HCT116 (cell line): ENCODE measurements at regions not wholly inside any gene's neighbourhood (a gene's known extent, or its start where the extent isn't known, plus 50 kb on each side); places are given as distances from the start of the nearest gene placed in this dataset.

Experiments
- ATAC-seq: fragments of 200-7000 bp; cut with Tn5 transposase; 2 replicates; pipeline ENCODE4 v1.9.1; 2020; ENCODE audit warnings: mild to moderate bottlenecking, moderate library complexity
- BruUV-seq: library from RNA; stranded (reverse); fragments of 400-500 nt; replicated peaks from 2 replicates; lab custom pipeline; 2021; lab: Mats Ljungman, UMichigan
- CTCF ChIA-PET: fragments of 300-600 bp; sonication (Branson Sonifier 250); formaldehyde crosslinking; loops from one replicate; lab custom pipeline; 2021; ENCODE audit warnings: antibody characterized with exemption; lab: Charles Lee
- POLR2A ChIA-PET: fragments of 300-600, 350-600 bp; sonication (Branson Sonifier 250); formaldehyde crosslinking; loops from one replicate; lab custom pipeline; 2021; ENCODE audit warnings: antibody characterized with exemption; lab: Charles Lee
- RAD21 ChIA-PET, 2 experiments: fragments of 300-600 bp; sonication (Branson Sonifier 250); formaldehyde crosslinking; loops; one replicate each; lab custom pipeline; 2023; ENCODE audit warnings: low total read pairs in 2 of 2; ENCODE audit not compliant: uncharacterized antibody in 2 of 2, unreplicated experiment in 2 of 2, low non-redundant PET in 1 of 2; lab: Charles Lee
- DNase-seq: peaks from one replicate; pipeline ENCODE4 v3.0.0-alpha.2; 2010; ENCODE audit warnings: low read depth, low spot score
- H2AFZ ChIP-seq: fragments of 200-600 bp; shearing (Covaris generic), sonication (generic); 2 replicates; pipeline ENCODE4 v1.6.1; 2017; ENCODE audit warnings: low read depth, mixed run types, mixed read lengths, antibody characterized with exemption, low read length; ENCODE audit not compliant: poor library complexity, severe bottlenecking
- H3K27ac ChIP-seq: 2 replicates; pipeline ENCODE4 v1.5.1; 2012; ENCODE audit warnings: low read depth, low read length
- H3K27me3 ChIP-seq: fragments of 200-600 bp; sonication (generic); 2 replicates; pipeline ENCODE4 v1.6.1; 2016; ENCODE audit warnings: mixed run types, low read length, mixed read lengths; ENCODE audit not compliant: insufficient read depth
- H3K36me3 ChIP-seq, 2 experiments: fragments of 200-500 bp in 1 of 2; fragments of 200-600 bp in 1 of 2; sonication (Bioruptor generic) in 1 of 2; sonication (generic) in 1 of 2; 2 replicates each; pipeline versions ENCODE4 v1.5.1 to v1.6.1; 2014 to 2016; ENCODE audit warnings: low read length in 2 of 2, inconsistent platforms in 1 of 2, mixed read lengths in 1 of 2, mixed run types in 1 of 2; ENCODE audit not compliant: insufficient read depth in 2 of 2, control insufficient read depth in 1 of 2
- H3K4me1 ChIP-seq, 2 experiments: fragments of 200-600 bp in 1 of 2; sonication (generic) in 1 of 2; 2 replicates each; pipeline versions ENCODE4 v1.5.1 to v1.6.1; 2012 to 2017; ENCODE audit warnings: low read length in 2 of 2, inconsistent platforms in 1 of 2, mild to moderate bottlenecking in 1 of 2, mixed read lengths in 1 of 2, mixed run types in 1 of 2, moderate library complexity in 1 of 2; ENCODE audit not compliant: insufficient read depth in 2 of 2, control insufficient read depth in 1 of 2
- H3K4me2 ChIP-seq: fragments of 200-600 bp; sonication (generic); 2 replicates; pipeline ENCODE4 v1.6.1; 2017; ENCODE audit warnings: mixed run types, low read length, mixed read lengths
- H3K4me3 ChIP-seq, 2 experiments: fragments of 200-600 bp in 1 of 2; sonication (generic) in 1 of 2; replicated peaks in 1 of 2; 2 replicates each; pipeline ENCODE4 v1.5.1; 2011 to 2016; ENCODE audit warnings: low read length in 2 of 2, control low read depth in 1 of 2, low read depth in 1 of 2, mild to moderate bottlenecking in 1 of 2, mixed read lengths in 1 of 2, mixed run types in 1 of 2
- H3K79me2 ChIP-seq: fragments of 200-600 bp; sonication (generic); 2 replicates; pipeline ENCODE4 v1.6.1; 2017; ENCODE audit warnings: mild to moderate bottlenecking, mixed run types, low read length, moderate library complexity, mixed read lengths; ENCODE audit not compliant: insufficient read depth
- H3K9ac ChIP-seq: fragments of 200-600 bp; sonication (generic); 2 replicates; pipeline ENCODE4 v1.6.1; 2016; ENCODE audit warnings: low read length, mixed read lengths
- H3K9me2 ChIP-seq: fragments of 200-600 bp; sonication (generic), shearing (Covaris generic); 2 replicates; pipeline ENCODE4 v1.6.1; 2017; ENCODE audit warnings: mixed run types, mild to moderate bottlenecking, moderate library complexity; ENCODE audit not compliant: insufficient read depth
- H3K9me3 ChIP-seq, 2 experiments: fragments of 200-500 bp in 1 of 2; fragments of 200-600 bp in 1 of 2; sonication (Bioruptor generic) in 1 of 2; sonication (generic) in 1 of 2; 2 replicates each; pipeline ENCODE4 v1.6.1; 2014 to 2017; ENCODE audit warnings: low read length in 2 of 2, mixed read lengths in 2 of 2, inconsistent platforms in 1 of 2, low read depth in 1 of 2, mild to moderate bottlenecking in 1 of 2, mixed run types in 1 of 2, moderate library complexity in 1 of 2; ENCODE audit not compliant: control insufficient read depth in 1 of 2, insufficient read depth in 1 of 2
- H4K20me1 ChIP-seq: fragments of 200-600 bp; sonication (generic), shearing (Covaris generic); 2 replicates; pipeline ENCODE4 v1.6.1; 2017; ENCODE audit warnings: mixed run types, mild to moderate bottlenecking, moderate library complexity; ENCODE audit not compliant: insufficient read depth
- CBX3 ChIP-seq: IDR thresholded peaks from 2 replicates; pipeline ENCODE4 v1.6.1; 2012; ENCODE audit warnings: low read depth
- CEBPB ChIP-seq: IDR thresholded peaks from 2 replicates; pipeline ENCODE4 v1.6.1; 2012; ENCODE audit warnings: low read depth
- ELF1 ChIP-seq: IDR thresholded peaks from 2 replicates; pipeline ENCODE4 v1.6.1; 2012; ENCODE audit warnings: low read depth, borderline replicate concordance
- EZH2 ChIP-seq: fragments of 200-600 bp; sonication (generic); IDR thresholded peaks from 2 replicates; pipeline ENCODE4 v1.6.1; 2017; ENCODE audit warnings: antibody characterized with exemption, mixed run types
- EZH2phosphoT487 ChIP-seq: fragments of 200-600 bp; IDR thresholded peaks from 2 replicates; pipeline ENCODE4 v1.6.1; 2018; ENCODE audit warnings: antibody characterized with exemption, borderline replicate concordance
- FOSL1 ChIP-seq: IDR thresholded peaks from 2 replicates; pipeline ENCODE4 v1.6.1; 2012; ENCODE audit warnings: low read depth
- JUND ChIP-seq: IDR thresholded peaks from 2 replicates; pipeline ENCODE4 v1.6.1; 2012
- POLR2A ChIP-seq: IDR thresholded peaks from 2 replicates; pipeline ENCODE4 v1.7.0; 2011; ENCODE audit warnings: borderline replicate concordance; ENCODE audit not compliant: insufficient read depth, insufficient read length; ENCODE audit errors: extremely low read depth
- POLR2AphosphoS5 ChIP-seq: IDR thresholded peaks from 2 replicates; pipeline ENCODE4 v1.6.1; 2011; ENCODE audit warnings: mild to moderate bottlenecking, low read depth, low read length, moderate library complexity
- RAD21 ChIP-seq: IDR thresholded peaks from 2 replicates; pipeline ENCODE4 v1.6.1; 2012; ENCODE audit warnings: low read depth, mild to moderate bottlenecking
- REST ChIP-seq: IDR thresholded peaks from 2 replicates; pipeline ENCODE4 v1.6.1; 2012; ENCODE audit warnings: low read depth
- SP1 ChIP-seq: IDR thresholded peaks from 2 replicates; pipeline ENCODE4 v1.6.1; 2012; ENCODE audit warnings: low read depth
- SRF ChIP-seq: IDR thresholded peaks from 2 replicates; pipeline ENCODE4 v1.6.1; 2012; ENCODE audit warnings: low read depth
- TCF7L2 ChIP-seq: IDR thresholded peaks from 2 replicates; pipeline ENCODE4 v1.7.0; 2011; ENCODE audit warnings: borderline replicate concordance, inconsistent platforms; ENCODE audit not compliant: insufficient read depth, insufficient read length; ENCODE audit errors: extremely low read depth
- YY1 ChIP-seq: IDR thresholded peaks from 2 replicates; pipeline ENCODE4 v1.6.1; 2011; ENCODE audit warnings: low read length, low read depth, moderate library complexity, mild to moderate bottlenecking; ENCODE audit not compliant: insufficient replicate concordance; ENCODE audit errors: extremely low read depth
- ZNF274 ChIP-seq: fragments of 200-500 bp; sonication (Bioruptor generic); IDR thresholded peaks from 2 replicates; pipeline ENCODE4 v1.6.1; 2014; ENCODE audit warnings: mild to moderate bottlenecking, low read depth, low read length, inconsistent platforms
- intact Hi-C: fragments of 100-400 bp; cut with micrococcal nuclease; formaldehyde crosslinking; loops from 2 replicates; pipeline ENCODE4 v1.10.0; 2022
- TF ChIP-seq, protein P1 (sequence below): IDR thresholded peaks from 2 replicates; pipeline ENCODE4 v1.6.1; 2012
- TF ChIP-seq, protein P2 (sequence below): IDR thresholded peaks from 2 replicates; pipeline ENCODE4 v1.6.1; 2012

DNA sequence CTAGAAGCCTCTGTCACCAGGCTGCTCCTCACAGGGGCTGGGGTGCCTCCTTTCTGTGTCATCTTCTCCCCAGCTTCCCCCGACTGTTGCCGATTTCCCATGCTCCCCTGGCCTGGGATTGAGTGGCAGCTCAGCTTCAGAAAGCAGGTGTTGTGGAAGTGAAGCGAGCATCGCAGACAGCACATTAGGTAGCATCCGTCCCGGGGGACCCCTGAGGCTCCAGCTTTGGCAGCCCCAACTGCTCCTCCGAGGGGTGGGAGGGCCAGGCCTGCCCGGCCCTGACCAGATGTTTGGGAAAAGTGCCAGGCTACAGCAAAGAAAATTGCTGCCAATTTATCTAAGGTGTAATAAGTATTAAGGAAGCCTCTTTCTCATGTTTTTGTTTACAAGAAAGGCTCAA is 1045.6 kb downstream of the BCL11B start:
- no peaks in the 10 kb centered on the region for H3K79me2 ChIP-seq
- CTCF ChIA-PET: no interaction called here
- no peaks in the 10 kb centered on the region for H3K4me1 ChIP-seq
- H3K4me2 ChIP-seq: no peak overlapping the region
- H3K4me3 ChIP-seq: no peak overlapping the region
- H2AFZ ChIP-seq: no peak overlapping the region
- POLR2A ChIA-PET: no interaction called here
- BruUV-seq: no TSS peak
- no peaks in the 10 kb centered on the region for H4K20me1 ChIP-seq
- DNase-seq (no peak), ATAC-seq (no peak)
- no peaks in the 10 kb centered on the region for H3K27me3 ChIP-seq
- no peak overlapping the region for H3K9ac ChIP-seq
- peaks cover 0 to 8% of the 10 kb centered on the region in 2 experiments; a peak in 2 of 4 replicates for H3K9me3 ChIP-seq
- no peak for TF ChIP-seq CEBPB
- TF ChIP-seq, protein P1, sequence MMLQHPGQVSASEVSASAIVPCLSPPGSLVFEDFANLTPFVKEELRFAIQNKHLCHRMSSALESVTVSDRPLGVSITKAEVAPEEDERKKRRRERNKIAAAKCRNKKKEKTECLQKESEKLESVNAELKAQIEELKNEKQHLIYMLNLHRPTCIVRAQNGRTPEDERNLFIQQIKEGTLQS: no peak
- no peak for TF ChIP-seq YY1
- TF ChIP-seq RAD21: no peak
- TF ChIP-seq POLR2AphosphoS5: no peak
- TF ChIP-seq JUND: no peak
- TF ChIP-seq SRF: no peak
- TF ChIP-seq SP1: no peak
- no peak for TF ChIP-seq POLR2A
- TF ChIP-seq EZH2: no peak
- no peak for TF ChIP-seq ELF1
- TF ChIP-seq REST: no peak
- no peak for TF ChIP-seq TCF7L2
- TF ChIP-seq FOSL1: no peak
- no peak for TF ChIP-seq ZNF274
- TF ChIP-seq, protein P2, sequence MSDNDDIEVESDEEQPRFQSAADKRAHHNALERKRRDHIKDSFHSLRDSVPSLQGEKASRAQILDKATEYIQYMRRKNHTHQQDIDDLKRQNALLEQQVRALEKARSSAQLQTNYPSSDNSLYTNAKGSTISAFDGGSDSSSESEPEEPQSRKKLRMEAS: no peak
- TF ChIP-seq EZH2phosphoT487: no peak
- no peak for TF ChIP-seq CBX3
- H3K9me2 ChIP-seq: no peaks in the 10 kb centered on the region
- H3K27ac ChIP-seq: no peak overlapping the region
- intact Hi-C loops: no loop called here
- H3K36me3 ChIP-seq: no peaks in the 10 kb centered on the region
- RAD21 ChIA-PET: no interaction called here
